ENCODE measurements at regions not wholly inside any gene's neighbourhood (a gene's known extent, or its start where the extent isn't known, plus 50 kb on each side); places are given as distances from the start of the nearest gene placed in this dataset.

DNA sequence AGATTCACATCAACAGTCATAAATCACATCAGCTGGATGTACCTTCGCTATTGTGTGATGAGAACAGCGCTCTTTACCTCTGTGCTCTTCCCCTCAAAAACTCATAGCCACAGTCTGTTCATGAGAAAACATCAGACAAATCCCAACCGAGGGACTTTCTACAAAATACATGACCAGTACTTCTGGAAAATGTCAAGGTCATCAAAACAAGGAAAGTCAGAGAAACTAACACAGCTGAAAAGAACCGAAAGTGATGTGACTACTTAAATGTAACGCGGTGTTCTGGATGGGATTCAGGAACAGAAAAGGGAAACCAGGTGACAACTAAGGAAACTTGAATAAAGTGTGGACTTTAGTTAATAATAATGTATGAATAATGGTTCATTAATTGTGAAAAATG, 112.0 kb upstream of the CBLN4 start:
- no peak overlapping the region for H3K9ac ChIP-seq (ENCODE audit: low read length)
- H3K4me3 ChIP-seq (ENCODE audit: low read length) = no peak overlapping the region
- no peaks in the 10 kb centered on the region for H3F3A ChIP-seq (ENCODE audit: insufficient read depth, low read length, poor library complexity, severe bottlenecking)
- H2AFZ ChIP-seq (ENCODE audit: low read depth, low read length) = no peak overlapping the region
- no peaks in the 10 kb centered on the region for H3K9me2 ChIP-seq (ENCODE audit: insufficient read depth, low read length)
- TF ChIP-seq, protein P1, sequence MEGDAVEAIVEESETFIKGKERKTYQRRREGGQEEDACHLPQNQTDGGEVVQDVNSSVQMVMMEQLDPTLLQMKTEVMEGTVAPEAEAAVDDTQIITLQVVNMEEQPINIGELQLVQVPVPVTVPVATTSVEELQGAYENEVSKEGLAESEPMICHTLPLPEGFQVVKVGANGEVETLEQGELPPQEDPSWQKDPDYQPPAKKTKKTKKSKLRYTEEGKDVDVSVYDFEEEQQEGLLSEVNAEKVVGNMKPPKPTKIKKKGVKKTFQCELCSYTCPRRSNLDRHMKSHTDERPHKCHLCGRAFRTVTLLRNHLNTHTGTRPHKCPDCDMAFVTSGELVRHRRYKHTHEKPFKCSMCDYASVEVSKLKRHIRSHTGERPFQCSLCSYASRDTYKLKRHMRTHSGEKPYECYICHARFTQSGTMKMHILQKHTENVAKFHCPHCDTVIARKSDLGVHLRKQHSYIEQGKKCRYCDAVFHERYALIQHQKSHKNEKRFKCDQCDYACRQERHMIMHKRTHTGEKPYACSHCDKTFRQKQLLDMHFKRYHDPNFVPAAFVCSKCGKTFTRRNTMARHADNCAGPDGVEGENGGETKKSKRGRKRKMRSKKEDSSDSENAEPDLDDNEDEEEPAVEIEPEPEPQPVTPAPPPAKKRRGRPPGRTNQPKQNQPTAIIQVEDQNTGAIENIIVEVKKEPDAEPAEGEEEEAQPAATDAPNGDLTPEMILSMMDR (IDR thresholded peaks at IDR 0.05; ENCODE audit: poor library complexity, severe bottlenecking) = no peak
- no peak for TF ChIP-seq MXI1 (conservative IDR thresholded peaks at IDR 0.05; ENCODE audit: poor library complexity, severe bottlenecking)
- no peak for TF ChIP-seq EP300 (conservative IDR thresholded peaks at IDR 0.05; ENCODE audit: poor library complexity, severe bottlenecking)
- no peak for TF ChIP-seq TAF1 (IDR thresholded peaks at IDR 0.05; ENCODE audit: low read depth)
- TF ChIP-seq REST (IDR thresholded peaks at IDR 0.05; ENCODE audit: borderline replicate concordance) = no peak
- TF ChIP-seq RAD21 (conservative IDR thresholded peaks at IDR 0.05) = no peak
- TF ChIP-seq SMC3 (conservative IDR thresholded peaks at IDR 0.05; ENCODE audit: poor library complexity) = no peak
- TF ChIP-seq POLR2AphosphoS5 (IDR thresholded peaks at IDR 0.05) = no peak
- TF ChIP-seq EZH2 (IDR thresholded peaks at IDR 0.05; ENCODE audit: borderline replicate concordance, insufficient read depth, low read length, poor library complexity, severe bottlenecking) = no peak
- no peaks in the 10 kb centered on the region for H3K79me2 ChIP-seq (replicated peaks; ENCODE audit: insufficient read depth, low read length)
- no peak overlapping the region for H3K27ac ChIP-seq (ENCODE audit: low read length)
- H3K9me3 ChIP-seq (ENCODE audit: low read length) = no peaks in the 10 kb centered on the region
- H4K20me1 ChIP-seq (ENCODE audit: insufficient read depth) = no peaks in the 10 kb centered on the region
- H3K36me3 ChIP-seq (ENCODE audit: insufficient read depth, low read length) = no peaks in the 10 kb centered on the region
- H3K4me2 ChIP-seq (ENCODE audit: low read length) = no peak overlapping the region
- H3K27me3 ChIP-seq (ENCODE audit: insufficient read depth, low read depth, low read length) = no peaks in the 10 kb centered on the region

GRCh38 chr20:56121850-56122249, 116.5 kb upstream of the CBLN4 start:
- no peak overlapping the region for H3K4me3 ChIP-seq (ENCODE audit: low read length)
- H3K9me2 ChIP-seq (ENCODE audit: insufficient read depth, low read length) = no peaks in the 10 kb centered on the region
- H3K36me3 ChIP-seq (ENCODE audit: insufficient read depth, low read length) = no peaks in the 10 kb centered on the region
- H4K20me1 ChIP-seq (ENCODE audit: insufficient read depth) = no peaks in the 10 kb centered on the region
- no peaks in the 10 kb centered on the region for H3K27me3 ChIP-seq (ENCODE audit: insufficient read depth, low read depth, low read length)
- H2AFZ ChIP-seq (ENCODE audit: low read depth, low read length) = no peak overlapping the region
- no peak overlapping the region for H3K27ac ChIP-seq (ENCODE audit: low read length)
- H3K9me3 ChIP-seq (ENCODE audit: low read length) = no peaks in the 10 kb centered on the region
- no peaks in the 10 kb centered on the region for H3K79me2 ChIP-seq (replicated peaks; ENCODE audit: insufficient read depth, low read length)
- no peak overlapping the region for H3K9ac ChIP-seq (ENCODE audit: low read length)
- no peaks in the 10 kb centered on the region for H3F3A ChIP-seq (ENCODE audit: insufficient read depth, low read length, poor library complexity, severe bottlenecking)
- no peak for TF ChIP-seq REST (IDR thresholded peaks at IDR 0.05; ENCODE audit: borderline replicate concordance)
- TF ChIP-seq POLR2AphosphoS5 (IDR thresholded peaks at IDR 0.05) = no peak
- TF ChIP-seq MXI1 (conservative IDR thresholded peaks at IDR 0.05; ENCODE audit: poor library complexity, severe bottlenecking) = no peak
- no peak for TF ChIP-seq SMC3 (conservative IDR thresholded peaks at IDR 0.05; ENCODE audit: poor library complexity)
- TF ChIP-seq RAD21 (conservative IDR thresholded peaks at IDR 0.05) = no peak
- TF ChIP-seq EZH2 (IDR thresholded peaks at IDR 0.05; ENCODE audit: borderline replicate concordance, insufficient read depth, low read length, poor library complexity, severe bottlenecking) = no peak
- TF ChIP-seq TAF1 (IDR thresholded peaks at IDR 0.05; ENCODE audit: low read depth) = no peak
- TF ChIP-seq EP300 (conservative IDR thresholded peaks at IDR 0.05; ENCODE audit: poor library complexity, severe bottlenecking) = no peak
- TF ChIP-seq, protein P1 (IDR thresholded peaks at IDR 0.05; ENCODE audit: poor library complexity, severe bottlenecking) = no peak
- no peak overlapping the region for H3K4me2 ChIP-seq (ENCODE audit: low read length)
